Testis (tissue), 2 donors: ENCODE measurements at regions not wholly inside any gene's neighbourhood (a gene's known extent, or its start where the extent isn't known, plus 50 kb on each side); places are given as distances from the start of the nearest gene placed in this dataset.

Experiments used
- CTCF ChIP-seq, 3 experiments: fragments of 450-650 bp in 2 of 3; fragments of 200-600 bp in 1 of 3; sonication (generic) in 1 of 3; IDR thresholded peaks; one replicate each; pipeline ENCODE4 v1.5.1; 2016 to 2019; ENCODE audit warnings: antibody characterized with exemption in 3 of 3, mild to moderate bottlenecking in 2 of 3, moderate library complexity in 1 of 3
- POLR2A ChIP-seq: fragments of 450-650 bp; IDR thresholded peaks from one replicate; pipeline ENCODE4 v1.6.1; 2017; ENCODE audit warnings: antibody characterized with exemption, mild to moderate bottlenecking, moderate library complexity

DNA sequence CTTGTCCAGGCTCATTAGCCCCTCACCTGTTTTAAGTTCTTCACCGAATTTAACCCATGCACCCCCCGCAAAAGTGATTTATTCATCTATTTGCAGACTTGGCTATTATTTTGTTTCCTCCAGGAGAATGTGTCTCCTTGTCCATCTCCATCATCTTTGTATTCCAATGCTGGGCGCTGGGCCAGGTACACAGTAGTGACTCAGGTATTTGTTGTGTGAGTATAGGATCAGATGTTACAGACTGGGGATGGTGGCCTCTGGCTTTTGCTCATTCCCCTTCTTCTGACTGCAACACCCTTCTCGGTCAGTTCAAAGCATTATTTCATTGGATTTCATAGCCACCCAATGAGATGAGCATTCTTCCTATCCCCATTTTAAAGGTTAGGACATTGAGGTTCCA lies 408.2 kb downstream of the MN1 start:
- TF ChIP-seq CTCF (IDR thresholded peaks at IDR 0.05) (no peak), POLR2A (no peak)
